OCI-LY3 (cell line): ENCODE measurements at regions not wholly inside any gene's neighbourhood (a gene's known extent, or its start where the extent isn't known, plus 50 kb on each side); places are given as distances from the start of the nearest gene placed in this dataset.

Source experiments
- H2AFZ ChIP-seq: fragments of 200-600, 300-600 bp; shearing (Covaris generic); 2 replicates; pipeline ENCODE4 v1.6.0; 2014; ENCODE audit warnings: antibody characterized with exemption, low read depth, low read length
- H3K27ac ChIP-seq: fragments of 200-600, 300-600 bp; sonication (generic); 2 replicates; pipeline ENCODE4 v1.5.1; 2014; ENCODE audit warnings: mild to moderate bottlenecking, low read length, moderate library complexity, mixed read lengths
- H3K27me3 ChIP-seq: fragments of 200-600, 300-600 bp; sonication (generic); 2 replicates; pipeline ENCODE4 v1.6.1; 2014; ENCODE audit warnings: low read depth, low read length, mixed read lengths
- H3K36me3 ChIP-seq: fragments of 200-600, 300-600 bp; sonication (generic); replicated peaks from 2 replicates; pipeline ENCODE3; 2014; ENCODE audit warnings: low read depth, low read length, mixed read lengths
- H3K4me1 ChIP-seq: fragments of 300-600, 200-600 bp; sonication (generic); 2 replicates; pipeline ENCODE4 v1.6.1; 2014; ENCODE audit warnings: low read length, mixed read lengths
- H3K4me2 ChIP-seq: fragments of 200-600, 300-600 bp; sonication (generic); 2 replicates; pipeline ENCODE4 v1.6.1; 2014; ENCODE audit warnings: low read length, mixed read lengths
- H3K4me3 ChIP-seq: fragments of 300-600, 200-600 bp; sonication (generic); 2 replicates; pipeline ENCODE4 v1.5.1; 2014; ENCODE audit warnings: antibody characterized with exemption, mild to moderate bottlenecking, low read length, moderate library complexity
- H3K79me2 ChIP-seq: fragments of 300-600, 200-600 bp; shearing (Covaris generic); 2 replicates; pipeline ENCODE4 v1.6.1; 2014; ENCODE audit warnings: mild to moderate bottlenecking, low read length, mixed read lengths
- H3K9ac ChIP-seq: fragments of 300-600, 200-600 bp; shearing (Covaris generic); 2 replicates; pipeline ENCODE4 v1.6.0; 2014; ENCODE audit warnings: mild to moderate bottlenecking, low read length, moderate library complexity
- H3K9me3 ChIP-seq: fragments of 200-600, 300-600 bp; shearing (Covaris generic); 2 replicates; pipeline ENCODE4 v1.6.1; 2014; ENCODE audit warnings: low read length, mixed read lengths; ENCODE audit not compliant: insufficient read depth
- H4K20me1 ChIP-seq: fragments of 200-600, 300-600 bp; sonication (generic); 2 replicates; pipeline ENCODE4 v1.6.1; 2016; ENCODE audit warnings: low read length, mixed read lengths; ENCODE audit not compliant: insufficient read depth
- EZH2phosphoT487 ChIP-seq: fragments of 200-600 bp; shearing (Covaris generic); IDR thresholded peaks from 2 replicates; pipeline ENCODE4 v1.6.1; 2018; ENCODE audit warnings: antibody characterized with exemption, mixed run types, low read depth
- TF ChIP-seq, protein P1 (sequence below): fragments of 200-600, 300-600 bp; sonication (generic); IDR thresholded peaks from 2 replicates; pipeline ENCODE4 v1.5.1; 2014; ENCODE audit warnings: antibody characterized with exemption, low read length, low read depth

DNA sequence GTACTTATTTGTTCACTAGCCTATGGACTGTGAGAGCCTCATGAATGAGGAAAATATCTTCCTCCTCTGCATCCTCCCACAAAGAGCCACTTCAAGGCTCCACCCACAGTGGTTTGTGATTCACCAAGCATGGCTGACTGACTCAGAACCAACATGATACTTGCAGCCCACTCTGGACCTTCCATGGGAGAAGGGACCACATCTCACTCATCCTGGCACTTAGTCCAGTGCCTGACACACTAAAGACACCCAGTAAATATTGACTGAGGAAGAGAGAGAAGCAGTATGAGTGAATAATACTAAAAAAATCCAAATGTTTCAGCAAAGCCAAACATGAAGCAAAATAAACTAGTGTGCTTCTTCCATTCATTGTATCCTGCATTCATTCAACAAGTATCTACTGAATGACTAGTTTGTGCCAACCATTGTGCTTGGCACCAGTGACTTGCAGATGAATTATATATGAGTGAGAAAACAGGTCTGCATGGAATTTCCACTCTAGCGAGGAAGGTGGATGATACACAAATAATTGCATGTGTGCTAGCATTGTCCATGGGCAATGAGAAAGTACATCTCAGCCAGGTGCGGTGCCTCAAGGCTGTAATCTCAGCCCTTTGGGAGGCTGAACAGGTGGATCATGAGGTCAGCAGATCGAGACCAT lies 54.9 kb upstream of the BLID start:
- H3K36me3 ChIP-seq = no peaks in the 10 kb centered on the region
- no peak overlapping the region for H3K27ac ChIP-seq
- TF ChIP-seq EZH2phosphoT487 = no peak
- TF ChIP-seq, protein P1, sequence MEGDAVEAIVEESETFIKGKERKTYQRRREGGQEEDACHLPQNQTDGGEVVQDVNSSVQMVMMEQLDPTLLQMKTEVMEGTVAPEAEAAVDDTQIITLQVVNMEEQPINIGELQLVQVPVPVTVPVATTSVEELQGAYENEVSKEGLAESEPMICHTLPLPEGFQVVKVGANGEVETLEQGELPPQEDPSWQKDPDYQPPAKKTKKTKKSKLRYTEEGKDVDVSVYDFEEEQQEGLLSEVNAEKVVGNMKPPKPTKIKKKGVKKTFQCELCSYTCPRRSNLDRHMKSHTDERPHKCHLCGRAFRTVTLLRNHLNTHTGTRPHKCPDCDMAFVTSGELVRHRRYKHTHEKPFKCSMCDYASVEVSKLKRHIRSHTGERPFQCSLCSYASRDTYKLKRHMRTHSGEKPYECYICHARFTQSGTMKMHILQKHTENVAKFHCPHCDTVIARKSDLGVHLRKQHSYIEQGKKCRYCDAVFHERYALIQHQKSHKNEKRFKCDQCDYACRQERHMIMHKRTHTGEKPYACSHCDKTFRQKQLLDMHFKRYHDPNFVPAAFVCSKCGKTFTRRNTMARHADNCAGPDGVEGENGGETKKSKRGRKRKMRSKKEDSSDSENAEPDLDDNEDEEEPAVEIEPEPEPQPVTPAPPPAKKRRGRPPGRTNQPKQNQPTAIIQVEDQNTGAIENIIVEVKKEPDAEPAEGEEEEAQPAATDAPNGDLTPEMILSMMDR = no peak
- H3K9me3 ChIP-seq = no peaks in the 10 kb centered on the region
- no peak overlapping the region for H2AFZ ChIP-seq
- peaks cover 17% of the 10 kb centered on the region for H3K4me1 ChIP-seq
- H3K9ac ChIP-seq = no peak overlapping the region
- no peaks in the 10 kb centered on the region for H3K79me2 ChIP-seq
- no peaks in the 10 kb centered on the region for H4K20me1 ChIP-seq
- H3K27me3 ChIP-seq = no peaks in the 10 kb centered on the region
- no peak overlapping the region for H3K4me3 ChIP-seq
- no peak overlapping the region for H3K4me2 ChIP-seq

DNA sequence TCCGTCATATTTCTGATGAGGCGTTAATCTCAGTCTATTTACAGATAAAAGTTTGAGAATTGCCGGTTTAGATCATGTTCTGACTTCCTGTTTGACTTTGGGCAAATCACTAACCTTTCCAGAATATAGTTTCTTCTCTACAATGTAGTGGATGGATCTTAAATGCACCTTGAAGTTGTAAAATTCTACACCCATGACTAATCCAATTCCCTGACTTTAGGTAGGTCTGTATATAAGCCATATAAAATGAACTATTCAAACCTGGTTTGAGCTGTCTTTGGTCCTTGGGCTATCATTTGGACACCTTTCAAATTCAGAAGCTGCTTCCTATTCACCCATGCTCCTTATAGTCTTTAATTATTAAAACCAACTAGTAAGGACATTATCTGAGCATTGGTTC lies 52.2 kb upstream of the BLID start:
- Histone ChIP-seq H3K4me1 (peaks cover 5% of the 10 kb centered on the region), H3K4me2 (no peak overlapping the region)
- TF ChIP-seq EZH2phosphoT487 = no peak
- TF ChIP-seq, protein P1 = no peak

DNA sequence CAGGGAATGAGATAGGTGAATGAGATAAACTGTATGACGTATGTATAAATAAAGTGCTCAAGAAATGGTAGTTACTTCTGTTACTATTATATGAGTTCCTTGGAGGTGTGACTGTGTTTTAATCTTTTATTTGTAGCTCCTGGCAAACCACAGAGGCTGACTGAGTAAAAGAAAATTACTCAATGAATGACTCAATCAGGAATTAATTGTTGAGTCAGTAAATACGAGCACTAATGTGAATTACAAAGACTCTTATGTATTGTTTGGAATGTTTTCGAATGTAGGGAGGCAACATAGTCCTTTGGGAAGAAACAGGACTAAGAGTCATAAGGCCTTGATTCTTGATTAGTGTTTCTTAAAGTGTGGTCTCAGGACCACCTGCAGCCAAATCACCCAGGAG lies 51.1 kb upstream of the BLID start:
- Histone ChIP-seq H3K4me3 (no peak overlapping the region), H3K4me1 (peaks cover 5% of the 10 kb centered on the region), H3K9ac (no peak overlapping the region), H3K27me3 (no peaks in the 10 kb centered on the region), H3K27ac (no peak overlapping the region), H3K79me2 (no peaks in the 10 kb centered on the region), H4K20me1 (no peaks in the 10 kb centered on the region), H3K9me3 (no peaks in the 10 kb centered on the region), H3K4me2 (no peak overlapping the region), H2AFZ (no peak overlapping the region), H3K36me3 (no peaks in the 10 kb centered on the region)
- no peak for TF ChIP-seq EZH2phosphoT487
- TF ChIP-seq, protein P1 = no peak

More for the DNA sequence above, 52.2 kb upstream of the BLID start:
- no peak overlapping the region for H3K27ac ChIP-seq
- no peak overlapping the region for H3K4me3 ChIP-seq
- no peak overlapping the region for H2AFZ ChIP-seq
- H3K79me2 ChIP-seq = no peaks in the 10 kb centered on the region
- H3K27me3 ChIP-seq = no peaks in the 10 kb centered on the region
- no peaks in the 10 kb centered on the region for H3K36me3 ChIP-seq
- H3K9ac ChIP-seq = no peak overlapping the region
- no peaks in the 10 kb centered on the region for H3K9me3 ChIP-seq
- H4K20me1 ChIP-seq = no peaks in the 10 kb centered on the region

DNA sequence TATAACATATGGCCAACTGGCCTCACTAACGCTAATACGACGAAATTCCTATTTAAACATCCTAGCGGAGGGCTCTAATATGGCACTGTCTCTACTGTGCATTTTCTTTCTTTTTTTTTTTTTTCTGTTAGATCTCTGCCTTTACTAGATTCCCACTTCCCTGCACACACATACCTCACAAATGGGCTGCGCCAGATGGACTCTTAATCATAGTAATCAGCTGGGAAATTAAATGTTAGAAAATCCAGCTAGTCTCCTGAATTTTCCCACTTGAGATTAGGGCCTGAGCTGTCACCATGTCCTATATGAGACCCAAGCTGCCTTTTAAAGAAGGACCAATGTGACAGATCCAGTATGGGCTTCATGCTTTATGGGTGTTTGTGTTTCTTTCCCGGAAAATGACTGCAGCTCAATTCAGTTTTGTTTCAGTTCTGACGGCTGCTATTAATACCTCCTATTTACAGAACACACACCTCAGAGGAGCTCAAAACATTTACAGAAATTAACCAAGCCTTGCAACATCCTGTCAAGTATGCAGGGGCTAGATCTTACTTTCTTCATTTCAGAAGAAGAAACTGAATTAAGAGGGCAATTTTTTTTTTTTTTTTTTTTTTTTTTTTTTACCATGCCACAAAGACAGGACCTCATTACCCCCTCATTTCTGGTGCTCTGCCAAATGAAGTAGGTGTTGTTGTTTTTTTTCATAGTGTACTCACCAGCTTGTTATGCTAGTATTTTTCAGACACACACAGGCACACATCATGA lies 49.8 kb upstream of the BLID start:
- no peak overlapping the region for H3K4me3 ChIP-seq
- H3K27ac ChIP-seq = no peak overlapping the region

More for the DNA sequence above, 49.8 kb upstream of the BLID start:
- Histone ChIP-seq H3K79me2 (no peaks in the 10 kb centered on the region), H3K9ac (no peak overlapping the region), H2AFZ (no peak overlapping the region), H3K4me1 (peaks cover 5% of the 10 kb centered on the region), H3K4me2 (no peak overlapping the region; the same call in 1 of the 2 replicates), H3K27me3 (no peaks in the 10 kb centered on the region), H4K20me1 (no peaks in the 10 kb centered on the region), H3K9me3 (no peaks in the 10 kb centered on the region), H3K36me3 (no peaks in the 10 kb centered on the region)
- TF ChIP-seq, protein P1 = no peak
- no peak for TF ChIP-seq EZH2phosphoT487
